ENCODE measurements at regions not wholly inside any gene's neighbourhood (a gene's known extent, or its start where the extent isn't known, plus 50 kb on each side); places are given as distances from the start of the nearest gene placed in this dataset.

- TF ChIP-seq GATA1 (IDR thresholded peaks at IDR 0.05; ENCODE audit: low read depth, low read length): no peak
- TF ChIP-seq POLR2A (IDR thresholded peaks at IDR 0.05; ENCODE audit: low read length): no peak
- no peak for DNase-seq
These were observed 1050.2 kb downstream of the AGBL1 start for GRCh38 chr15:87129916-87130315.

GRCh38 chr15:87123676-87124382 is 1044.2 kb downstream of the AGBL1 start:
- no peak for TF ChIP-seq GATA1 (IDR thresholded peaks at IDR 0.05; ENCODE audit: low read depth, low read length)
- no peak for TF ChIP-seq POLR2A (IDR thresholded peaks at IDR 0.05; ENCODE audit: low read length)
- DNase-seq: no peak

- no peak for DNase-seq
- TF ChIP-seq GATA1 (IDR thresholded peaks at IDR 0.05; ENCODE audit: low read depth, low read length) (no peak), POLR2A (IDR thresholded peaks at IDR 0.05; ENCODE audit: low read length) (no peak)
These were observed 1041.7 kb downstream of the AGBL1 start for GRCh38 chr15:87121336-87121735.

- TF ChIP-seq POLR2A (IDR thresholded peaks at IDR 0.05; ENCODE audit: low read length) (no peak), GATA1 (IDR thresholded peaks at IDR 0.05; ENCODE audit: low read depth, low read length) (no peak)
- no peak for DNase-seq
These were observed 1040.9 kb downstream of the AGBL1 start for GRCh38 chr15:87120555-87120954.

GRCh38 chr15:87118846-87119245 is 1039.2 kb downstream of the AGBL1 start:
- DNase-seq: no peak
- no peak for TF ChIP-seq POLR2A (IDR thresholded peaks at IDR 0.05; ENCODE audit: low read length)
- no peak for TF ChIP-seq GATA1 (IDR thresholded peaks at IDR 0.05; ENCODE audit: low read depth, low read length)

- no peak for TF ChIP-seq GATA1 (IDR thresholded peaks at IDR 0.05; ENCODE audit: low read depth, low read length)
- no peak for TF ChIP-seq POLR2A (IDR thresholded peaks at IDR 0.05; ENCODE audit: low read length)
- DNase-seq: no peak
These were observed 1038.8 kb downstream of the AGBL1 start for GRCh38 chr15:87118435-87118834.

GRCh38 chr15:87115795-87116194 is 1036.1 kb downstream of the AGBL1 start:
- no peak for DNase-seq
- TF ChIP-seq POLR2A (IDR thresholded peaks at IDR 0.05; ENCODE audit: low read length) (no peak), GATA1 (IDR thresholded peaks at IDR 0.05; ENCODE audit: low read depth, low read length) (no peak)

- no peak for DNase-seq
- TF ChIP-seq POLR2A (IDR thresholded peaks at IDR 0.05; ENCODE audit: low read length) (no peak), GATA1 (IDR thresholded peaks at IDR 0.05; ENCODE audit: low read depth, low read length) (no peak)
These were observed 1020.2 kb downstream of the AGBL1 start for GRCh38 chr15:87099916-87100315.

DNA sequence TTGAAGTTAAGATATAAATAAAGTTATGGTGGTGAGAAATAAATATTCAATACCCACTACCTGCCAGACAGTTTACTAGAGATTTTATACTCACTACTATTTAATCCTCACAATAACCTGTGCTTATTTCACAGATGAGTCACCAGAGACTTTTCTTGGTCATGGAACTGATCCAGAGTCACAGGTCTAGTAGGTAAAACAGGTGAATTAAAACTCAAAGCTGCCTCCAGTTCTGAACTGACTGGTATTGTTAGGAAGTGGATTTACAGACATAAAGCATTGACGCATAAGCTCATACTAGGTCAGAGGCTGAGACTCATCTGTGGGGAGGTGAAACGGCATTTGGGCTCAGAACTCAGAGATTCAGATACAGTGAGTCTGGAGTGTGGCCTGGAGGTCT is 1009.9 kb downstream of the AGBL1 start:
- no peak for DNase-seq

GRCh38 chr15:87083201-87083600 is 1003.5 kb downstream of the AGBL1 start:
- DNase-seq: no peak
- no peak for TF ChIP-seq POLR2A (IDR thresholded peaks at IDR 0.05; ENCODE audit: low read length)
- no peak for TF ChIP-seq GATA1 (IDR thresholded peaks at IDR 0.05; ENCODE audit: low read depth, low read length)

More for the DNA sequence above, 1009.9 kb downstream of the AGBL1 start:
- TF ChIP-seq GATA1 (IDR thresholded peaks at IDR 0.05; ENCODE audit: low read depth, low read length): no peak
- no peak for TF ChIP-seq POLR2A (IDR thresholded peaks at IDR 0.05; ENCODE audit: low read length)

GRCh38 chr15:87082581-87082980 is 1002.9 kb downstream of the AGBL1 start:
- TF ChIP-seq POLR2A (IDR thresholded peaks at IDR 0.05; ENCODE audit: low read length) (no peak), GATA1 (IDR thresholded peaks at IDR 0.05; ENCODE audit: low read depth, low read length) (no peak)
- DNase-seq: no peak

DNA sequence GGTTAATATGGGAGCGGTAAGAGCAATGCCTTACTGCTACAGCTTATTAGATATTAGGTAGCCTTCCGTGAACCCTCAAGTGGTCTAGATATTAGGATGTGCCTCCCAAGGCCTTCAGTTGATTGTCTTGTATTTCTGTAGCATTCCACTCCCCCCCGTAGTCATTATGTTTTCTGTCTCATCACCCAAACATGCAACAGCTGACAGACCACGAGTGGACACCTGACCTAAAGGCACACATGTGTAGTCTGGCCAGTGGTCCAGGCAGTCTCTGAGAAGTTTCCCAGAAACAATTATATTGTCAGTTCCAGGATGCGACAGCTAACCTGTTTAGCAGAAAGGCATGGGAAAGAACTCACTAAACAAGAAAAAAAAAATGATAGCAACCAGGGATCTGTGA is 1000.9 kb downstream of the AGBL1 start:
- DNase-seq: no peak
- TF ChIP-seq GATA1 (IDR thresholded peaks at IDR 0.05; ENCODE audit: low read depth, low read length) (no peak), POLR2A (IDR thresholded peaks at IDR 0.05; ENCODE audit: low read length) (no peak)
